SK-N-SH treated with all-trans-retinoic acid at 6 μM for 48 hours (cell line): ENCODE measurements at regions not wholly inside any gene's neighbourhood (a gene's known extent, or its start where the extent isn't known, plus 50 kb on each side); places are given as distances from the start of the nearest gene placed in this dataset.

Source experiments
- ATAC-seq: fragments of 200-7000 bp; cut with Tn5 transposase; 3 replicates; pipeline ENCODE4 v1.9.1; 2020; ENCODE audit warnings: mild to moderate bottlenecking, moderate library complexity
- BACH2 ChIP-seq: fragments of 250-450 bp; sonication (Bioruptor Pico); IDR thresholded peaks from 2 replicates; pipeline ENCODE4 v1.9.0; 2021; ENCODE audit warnings: mild to moderate bottlenecking, borderline replicate concordance
- CSDC2 ChIP-seq: fragments of 250-450 bp; sonication (Bioruptor Pico); IDR thresholded peaks from 2 replicates; pipeline ENCODE4 v1.5.0; 2020; ENCODE audit warnings: mild to moderate bottlenecking, moderate library complexity
- CSRNP3 ChIP-seq: fragments of 250-450 bp; sonication (Bioruptor Pico); IDR thresholded peaks from 2 replicates; pipeline ENCODE4 v1.5.1; 2021; ENCODE audit warnings: mild to moderate bottlenecking, moderate library complexity
- ESRRG ChIP-seq: fragments of 250-450 bp; sonication (Bioruptor Pico); IDR thresholded peaks from 2 replicates; pipeline ENCODE4 v1.6.1; 2021; ENCODE audit warnings: mild to moderate bottlenecking
- GLIS3 ChIP-seq: fragments of 250-450 bp; sonication (Bioruptor Pico); IDR thresholded peaks from 2 replicates; pipeline ENCODE4 v1.5.0; 2020; ENCODE audit warnings: mild to moderate bottlenecking, moderate library complexity
- OSR1 ChIP-seq: fragments of 250-450 bp; sonication (Bioruptor Pico); IDR thresholded peaks from 2 replicates; pipeline ENCODE4 v1.8.0; 2022; ENCODE audit warnings: moderate library complexity, mild to moderate bottlenecking, inconsistent platforms
- PPARA ChIP-seq: fragments of 250-450 bp; sonication (Bioruptor Pico); IDR thresholded peaks from 2 replicates; pipeline ENCODE4 v1.5.0; 2020; ENCODE audit warnings: mild to moderate bottlenecking, borderline replicate concordance
- RARB ChIP-seq: fragments of 250-450 bp; sonication (Bioruptor Pico); IDR thresholded peaks from 2 replicates; pipeline ENCODE4 v1.8.0; 2021; ENCODE audit warnings: mild to moderate bottlenecking, moderate library complexity
- TCF4 ChIP-seq: fragments of 250-450 bp; sonication (Bioruptor Pico); IDR thresholded peaks from 2 replicates; pipeline ENCODE4 v1.8.0; 2021; ENCODE audit warnings: mild to moderate bottlenecking, moderate library complexity, borderline replicate concordance
- TOX ChIP-seq: fragments of 250-450 bp; sonication (Bioruptor Pico); IDR thresholded peaks from 2 replicates; pipeline ENCODE4 v1.8.0; 2021; ENCODE audit warnings: mild to moderate bottlenecking, moderate library complexity, borderline replicate concordance
- ZC3H10 ChIP-seq: fragments of 250-450 bp; sonication (Bioruptor Pico); IDR thresholded peaks from 2 replicates; pipeline ENCODE4 v1.5.1; 2021; ENCODE audit warnings: mild to moderate bottlenecking, moderate library complexity
- ZFP3 ChIP-seq: fragments of 250-450 bp; sonication (Bioruptor Pico); IDR thresholded peaks from 2 replicates; pipeline ENCODE4 v1.5.0; 2020; ENCODE audit warnings: mild to moderate bottlenecking, moderate library complexity
- ZFP30 ChIP-seq: fragments of 450-650 bp; formaldehyde crosslinking; IDR thresholded peaks from 2 replicates; pipeline ENCODE4 v1.5.0; 2022; ENCODE audit warnings: mild to moderate bottlenecking, moderate library complexity
- ZNF565 ChIP-seq: fragments of 450-650 bp; formaldehyde crosslinking; conservative IDR thresholded peaks from 2 replicates; pipeline ENCODE4 v1.5.0; 2020; ENCODE audit warnings: low read depth, mild to moderate bottlenecking, moderate library complexity
- ZNF70 ChIP-seq: fragments of 450-650 bp; formaldehyde crosslinking; IDR thresholded peaks from 2 replicates; pipeline ENCODE4 v1.5.0; 2020; ENCODE audit warnings: mild to moderate bottlenecking, moderate library complexity
- ZNF8 ChIP-seq: fragments of 450-650 bp; formaldehyde crosslinking; IDR thresholded peaks from 2 replicates; pipeline ENCODE4 v1.5.0; 2020; ENCODE audit warnings: mild to moderate bottlenecking, moderate library complexity
- TF ChIP-seq, protein P1 (sequence below): fragments of 250-450 bp; sonication (Bioruptor Pico); IDR thresholded peaks from 2 replicates; pipeline ENCODE4 v1.5.1; 2020; ENCODE audit warnings: low read depth, mild to moderate bottlenecking, moderate library complexity
- TF ChIP-seq, protein P2 (sequence below): fragments of 250-450 bp; sonication (Bioruptor Pico); IDR thresholded peaks from 2 replicates; pipeline ENCODE4 v1.8.0; 2021; ENCODE audit warnings: low read depth, mild to moderate bottlenecking, moderate library complexity, borderline replicate concordance
- TF ChIP-seq, protein P3 (sequence below): fragments of 250-450 bp; sonication (Bioruptor Pico); IDR thresholded peaks from 2 replicates; pipeline ENCODE4 v1.5.0; 2020; ENCODE audit warnings: mild to moderate bottlenecking, moderate library complexity
- TF ChIP-seq, protein P4 (sequence below): fragments of 250-450 bp; sonication (Bioruptor Pico); IDR thresholded peaks from 2 replicates; pipeline ENCODE4 v1.8.0; 2020; ENCODE audit warnings: mild to moderate bottlenecking, moderate library complexity, borderline replicate concordance

DNA sequence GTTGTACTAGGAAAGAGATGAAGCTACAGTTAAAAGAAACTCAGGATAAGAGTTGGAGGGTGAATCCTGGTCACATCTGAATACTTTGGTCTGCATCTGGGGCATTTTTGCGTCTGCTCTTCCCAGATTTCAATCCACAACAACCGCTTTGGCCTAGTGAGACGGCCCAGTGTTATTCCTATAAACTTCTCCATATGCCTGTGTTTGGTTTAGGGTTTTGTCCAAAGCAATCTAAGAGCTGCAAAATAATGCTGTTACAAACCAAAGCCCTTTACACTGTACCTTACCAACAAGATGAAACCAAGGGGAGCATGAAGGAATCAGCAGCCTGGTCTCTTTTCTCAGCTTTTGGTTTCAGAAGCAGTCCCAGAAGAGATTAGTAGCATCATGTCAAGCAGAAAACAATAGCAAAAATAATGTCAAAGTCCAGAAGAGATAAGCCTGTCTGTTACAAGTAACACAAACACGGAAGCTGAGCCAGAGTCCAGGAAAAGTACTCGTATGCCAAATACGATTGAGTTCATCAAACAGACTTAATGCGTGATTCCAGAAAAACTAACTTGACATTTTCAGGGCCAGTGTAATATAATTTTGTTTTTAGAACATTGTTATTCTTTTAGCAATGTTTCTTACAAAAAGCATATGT lies 379.9 kb upstream of the ACO1 start (continued):
- TF ChIP-seq, protein P1, sequence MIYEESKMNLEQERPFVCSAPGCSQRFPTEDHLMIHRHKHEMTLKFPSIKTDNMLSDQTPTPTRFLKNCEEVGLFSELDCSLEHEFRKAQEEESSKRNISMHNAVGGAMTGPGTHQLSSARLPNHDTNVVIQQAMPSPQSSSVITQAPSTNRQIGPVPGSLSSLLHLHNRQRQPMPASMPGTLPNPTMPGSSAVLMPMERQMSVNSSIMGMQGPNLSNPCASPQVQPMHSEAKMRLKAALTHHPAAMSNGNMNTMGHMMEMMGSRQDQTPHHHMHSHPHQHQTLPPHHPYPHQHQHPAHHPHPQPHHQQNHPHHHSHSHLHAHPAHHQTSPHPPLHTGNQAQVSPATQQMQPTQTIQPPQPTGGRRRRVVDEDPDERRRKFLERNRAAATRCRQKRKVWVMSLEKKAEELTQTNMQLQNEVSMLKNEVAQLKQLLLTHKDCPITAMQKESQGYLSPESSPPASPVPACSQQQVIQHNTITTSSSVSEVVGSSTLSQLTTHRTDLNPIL (CRISPR knock-in tag), result no peak
- no peak for TF ChIP-seq ZFP30
- no peak for TF ChIP-seq ZNF8 (CRISPR knock-in tag)
- TF ChIP-seq CSRNP3 (CRISPR knock-in tag), result no peak
- TF ChIP-seq, protein P2, sequence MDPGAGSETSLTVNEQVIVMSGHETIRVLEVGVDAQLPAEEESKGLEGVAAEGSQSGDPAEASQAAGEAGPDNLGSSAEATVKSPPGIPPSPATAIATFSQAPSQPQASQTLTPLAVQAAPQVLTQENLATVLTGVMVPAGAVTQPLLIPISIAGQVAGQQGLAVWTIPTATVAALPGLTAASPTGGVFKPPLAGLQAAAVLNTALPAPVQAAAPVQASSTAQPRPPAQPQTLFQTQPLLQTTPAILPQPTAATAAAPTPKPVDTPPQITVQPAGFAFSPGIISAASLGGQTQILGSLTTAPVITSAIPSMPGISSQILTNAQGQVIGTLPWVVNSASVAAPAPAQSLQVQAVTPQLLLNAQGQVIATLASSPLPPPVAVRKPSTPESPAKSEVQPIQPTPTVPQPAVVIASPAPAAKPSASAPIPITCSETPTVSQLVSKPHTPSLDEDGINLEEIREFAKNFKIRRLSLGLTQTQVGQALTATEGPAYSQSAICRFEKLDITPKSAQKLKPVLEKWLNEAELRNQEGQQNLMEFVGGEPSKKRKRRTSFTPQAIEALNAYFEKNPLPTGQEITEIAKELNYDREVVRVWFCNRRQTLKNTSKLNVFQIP (CRISPR knock-in tag), result no peak
- no peak for TF ChIP-seq TOX
- no peak for TF ChIP-seq CSDC2 (CRISPR knock-in tag)

- TF ChIP-seq, protein P3, sequence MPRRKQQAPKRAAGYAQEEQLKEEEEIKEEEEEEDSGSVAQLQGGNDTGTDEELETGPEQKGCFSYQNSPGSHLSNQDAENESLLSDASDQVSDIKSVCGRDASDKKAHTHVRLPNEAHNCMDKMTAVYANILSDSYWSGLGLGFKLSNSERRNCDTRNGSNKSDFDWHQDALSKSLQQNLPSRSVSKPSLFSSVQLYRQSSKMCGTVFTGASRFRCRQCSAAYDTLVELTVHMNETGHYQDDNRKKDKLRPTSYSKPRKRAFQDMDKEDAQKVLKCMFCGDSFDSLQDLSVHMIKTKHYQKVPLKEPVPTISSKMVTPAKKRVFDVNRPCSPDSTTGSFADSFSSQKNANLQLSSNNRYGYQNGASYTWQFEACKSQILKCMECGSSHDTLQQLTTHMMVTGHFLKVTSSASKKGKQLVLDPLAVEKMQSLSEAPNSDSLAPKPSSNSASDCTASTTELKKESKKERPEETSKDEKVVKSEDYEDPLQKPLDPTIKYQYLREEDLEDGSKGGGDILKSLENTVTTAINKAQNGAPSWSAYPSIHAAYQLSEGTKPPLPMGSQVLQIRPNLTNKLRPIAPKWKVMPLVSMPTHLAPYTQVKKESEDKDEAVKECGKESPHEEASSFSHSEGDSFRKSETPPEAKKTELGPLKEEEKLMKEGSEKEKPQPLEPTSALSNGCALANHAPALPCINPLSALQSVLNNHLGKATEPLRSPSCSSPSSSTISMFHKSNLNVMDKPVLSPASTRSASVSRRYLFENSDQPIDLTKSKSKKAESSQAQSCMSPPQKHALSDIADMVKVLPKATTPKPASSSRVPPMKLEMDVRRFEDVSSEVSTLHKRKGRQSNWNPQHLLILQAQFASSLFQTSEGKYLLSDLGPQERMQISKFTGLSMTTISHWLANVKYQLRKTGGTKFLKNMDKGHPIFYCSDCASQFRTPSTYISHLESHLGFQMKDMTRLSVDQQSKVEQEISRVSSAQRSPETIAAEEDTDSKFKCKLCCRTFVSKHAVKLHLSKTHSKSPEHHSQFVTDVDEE (CRISPR knock-in tag), result no peak
- TF ChIP-seq RARB (CRISPR knock-in tag), result no peak
- TF ChIP-seq ZC3H10 (CRISPR knock-in tag), result no peak
- TF ChIP-seq PPARA (CRISPR knock-in tag), result no peak
- no peak for TF ChIP-seq OSR1 (CRISPR knock-in tag)
- TF ChIP-seq ZNF565 (CRISPR knock-in tag), result no peak
- TF ChIP-seq ZFP30, result no peak
- TF ChIP-seq BACH2, result no peak
- TF ChIP-seq ZNF8 (CRISPR knock-in tag), result no peak
- TF ChIP-seq ZNF70 (CRISPR knock-in tag), result no peak
- TF ChIP-seq CSDC2 (CRISPR knock-in tag), result no peak
- no peak for TF ChIP-seq CSRNP3 (CRISPR knock-in tag)
- TF ChIP-seq TCF4 (CRISPR knock-in tag), result no peak
- no peak for TF ChIP-seq TOX
- TF ChIP-seq, protein P1 (CRISPR knock-in tag), result no peak
- no peak for TF ChIP-seq ESRRG
- TF ChIP-seq GLIS3 (CRISPR knock-in tag), result no peak
- TF ChIP-seq ZFP3 (CRISPR knock-in tag), result no peak
- TF ChIP-seq, protein P2 (CRISPR knock-in tag), result no peak
- TF ChIP-seq, protein P4, sequence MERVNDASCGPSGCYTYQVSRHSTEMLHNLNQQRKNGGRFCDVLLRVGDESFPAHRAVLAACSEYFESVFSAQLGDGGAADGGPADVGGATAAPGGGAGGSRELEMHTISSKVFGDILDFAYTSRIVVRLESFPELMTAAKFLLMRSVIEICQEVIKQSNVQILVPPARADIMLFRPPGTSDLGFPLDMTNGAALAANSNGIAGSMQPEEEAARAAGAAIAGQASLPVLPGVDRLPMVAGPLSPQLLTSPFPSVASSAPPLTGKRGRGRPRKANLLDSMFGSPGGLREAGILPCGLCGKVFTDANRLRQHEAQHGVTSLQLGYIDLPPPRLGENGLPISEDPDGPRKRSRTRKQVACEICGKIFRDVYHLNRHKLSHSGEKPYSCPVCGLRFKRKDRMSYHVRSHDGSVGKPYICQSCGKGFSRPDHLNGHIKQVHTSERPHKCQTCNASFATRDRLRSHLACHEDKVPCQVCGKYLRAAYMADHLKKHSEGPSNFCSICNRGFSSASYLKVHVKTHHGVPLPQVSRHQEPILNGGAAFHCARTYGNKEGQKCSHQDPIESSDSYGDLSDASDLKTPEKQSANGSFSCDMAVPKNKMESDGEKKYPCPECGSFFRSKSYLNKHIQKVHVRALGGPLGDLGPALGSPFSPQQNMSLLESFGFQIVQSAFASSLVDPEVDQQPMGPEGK (CRISPR knock-in tag), result no peak
- TF ChIP-seq, all 23 proteins: peak for 0
- no peak for ATAC-seq
Measured at GRCh38 chr9:32010322-32010721, 374.1 kb upstream of the ACO1 start.
